Activated B cell treated with CpG ODN at 0.5 μM for 24 hours (primary cell): ENCODE measurements at regions not wholly inside any gene's neighbourhood (a gene's known extent, or its start where the extent isn't known, plus 50 kb on each side); places are given as distances from the start of the nearest gene placed in this dataset.

Experiments
- ATAC-seq: fragments of 200-7000 bp; cut with Tn5 transposase; one replicate; pipeline ENCODE4 v1.10.0; 2021; ENCODE audit warnings: low read depth, mild to moderate bottlenecking, moderate library complexity
- CTCF ChIA-PET: fragments of 350-600 bp; sonication (Branson Sonifier 250); formaldehyde crosslinking; loops from one replicate; lab custom pipeline; 2021; ENCODE audit warnings: antibody characterized with exemption; lab: Charles Lee
- POLR2A ChIA-PET: fragments of 350-600 bp; sonication (Branson Sonifier 250); formaldehyde crosslinking; loops from one replicate; lab custom pipeline; 2021; ENCODE audit warnings: antibody characterized with exemption; lab: Charles Lee
- DNase-seq: peaks from one replicate; pipeline ENCODE4 v3.0.0; 2022
- H3K27ac Mint-ChIP-seq: one replicate; pipeline ENCODE4 v1.8.0; 2020; ENCODE audit warnings: mixed read lengths
- H3K27me3 Mint-ChIP-seq: one replicate; pipeline ENCODE4 v1.8.0; 2021; ENCODE audit warnings: mixed read lengths
- H3K36me3 Mint-ChIP-seq: one replicate; pipeline ENCODE4 v1.8.0; 2021; ENCODE audit warnings: low read depth, mixed read lengths
- H3K4me1 Mint-ChIP-seq: one replicate; pipeline ENCODE4 v1.8.0; 2021; ENCODE audit warnings: mixed read lengths
- H3K4me3 Mint-ChIP-seq: one replicate; pipeline ENCODE4 v1.8.0; 2020; ENCODE audit warnings: mild to moderate bottlenecking, mixed read lengths
- H3K9me3 Mint-ChIP-seq: one replicate; pipeline ENCODE4 v1.8.0; 2020; ENCODE audit warnings: mixed read lengths
- intact Hi-C: fragments of 100-400 bp; cut with micrococcal nuclease; formaldehyde crosslinking; loops from one replicate; pipeline ENCODE4 v1.15.1; 2024
- TF ChIP-seq, protein P1 (sequence below): fragments of 200-600 bp; IDR thresholded peaks from one replicate; pipeline ENCODE4 v1.8.0; 2022; ENCODE audit warnings: antibody characterized with exemption, mild to moderate bottlenecking

DNA sequence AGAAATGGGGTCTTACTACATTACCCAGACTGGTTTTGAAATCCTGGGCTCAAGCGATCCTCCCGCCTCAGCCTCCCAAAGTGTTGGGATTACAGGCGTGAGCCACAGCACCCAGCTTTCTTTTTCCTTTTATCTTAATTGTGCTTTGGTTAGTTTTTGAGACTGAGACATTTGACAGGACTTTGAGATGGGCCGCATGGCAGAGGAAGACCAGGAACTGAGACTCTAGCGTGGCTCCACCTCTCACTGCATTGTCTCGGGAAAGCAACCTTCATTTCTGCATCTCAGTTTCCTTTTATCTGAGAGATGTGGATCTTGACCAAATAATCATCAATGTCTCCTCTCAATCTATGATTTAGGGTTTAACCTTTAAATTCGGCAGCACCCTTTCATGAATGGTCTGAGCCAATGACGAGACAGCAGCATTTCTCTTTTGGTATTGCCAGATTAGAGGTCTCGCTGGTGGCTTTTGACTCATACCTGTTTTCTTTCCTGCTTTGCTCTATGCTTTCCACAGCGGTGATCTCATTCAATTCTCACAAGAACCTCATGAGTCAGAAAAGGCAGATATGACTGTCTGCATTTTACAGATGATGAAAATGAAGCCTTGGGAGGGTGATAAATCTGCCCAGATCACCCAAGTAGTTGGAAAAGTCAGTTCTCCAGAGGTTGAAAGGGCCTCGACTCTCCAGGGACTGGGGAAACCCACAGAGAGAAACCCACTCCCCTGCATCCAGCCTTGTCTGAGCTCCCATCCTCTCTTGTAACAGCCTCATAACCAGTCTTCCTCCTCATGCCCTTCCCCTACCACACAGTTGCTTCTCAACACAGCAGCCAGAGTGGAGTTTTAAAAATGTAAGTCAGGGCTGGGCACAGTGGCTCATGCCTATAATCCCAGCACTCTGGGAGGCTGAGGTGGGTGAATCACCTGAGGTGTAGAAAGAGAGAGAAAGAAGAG lies 84.8 kb upstream of the FOXB1 start:
- ATAC-seq, result no peak
- no peaks in the 10 kb centered on the region for H3K4me1 Mint-ChIP-seq
- TF ChIP-seq, protein P1, sequence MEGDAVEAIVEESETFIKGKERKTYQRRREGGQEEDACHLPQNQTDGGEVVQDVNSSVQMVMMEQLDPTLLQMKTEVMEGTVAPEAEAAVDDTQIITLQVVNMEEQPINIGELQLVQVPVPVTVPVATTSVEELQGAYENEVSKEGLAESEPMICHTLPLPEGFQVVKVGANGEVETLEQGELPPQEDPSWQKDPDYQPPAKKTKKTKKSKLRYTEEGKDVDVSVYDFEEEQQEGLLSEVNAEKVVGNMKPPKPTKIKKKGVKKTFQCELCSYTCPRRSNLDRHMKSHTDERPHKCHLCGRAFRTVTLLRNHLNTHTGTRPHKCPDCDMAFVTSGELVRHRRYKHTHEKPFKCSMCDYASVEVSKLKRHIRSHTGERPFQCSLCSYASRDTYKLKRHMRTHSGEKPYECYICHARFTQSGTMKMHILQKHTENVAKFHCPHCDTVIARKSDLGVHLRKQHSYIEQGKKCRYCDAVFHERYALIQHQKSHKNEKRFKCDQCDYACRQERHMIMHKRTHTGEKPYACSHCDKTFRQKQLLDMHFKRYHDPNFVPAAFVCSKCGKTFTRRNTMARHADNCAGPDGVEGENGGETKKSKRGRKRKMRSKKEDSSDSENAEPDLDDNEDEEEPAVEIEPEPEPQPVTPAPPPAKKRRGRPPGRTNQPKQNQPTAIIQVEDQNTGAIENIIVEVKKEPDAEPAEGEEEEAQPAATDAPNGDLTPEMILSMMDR, result no peak
- intact Hi-C loops, result loop anchor here (5.0 kb wide), 2 partner anchors 408 to 603 kb away; no protein-coding TSS in a partner anchor
- ChIA-PET POLR2A (no interaction called here), CTCF (no interaction called here)
- DNase-seq, result no peak
- peaks cover 5% of the 10 kb centered on the region for H3K27me3 Mint-ChIP-seq
- no peak overlapping the region for H3K4me3 Mint-ChIP-seq
- no peaks in the 10 kb centered on the region for H3K9me3 Mint-ChIP-seq
- H3K27ac Mint-ChIP-seq, result no peak overlapping the region
- no peaks in the 10 kb centered on the region for H3K36me3 Mint-ChIP-seq

DNA sequence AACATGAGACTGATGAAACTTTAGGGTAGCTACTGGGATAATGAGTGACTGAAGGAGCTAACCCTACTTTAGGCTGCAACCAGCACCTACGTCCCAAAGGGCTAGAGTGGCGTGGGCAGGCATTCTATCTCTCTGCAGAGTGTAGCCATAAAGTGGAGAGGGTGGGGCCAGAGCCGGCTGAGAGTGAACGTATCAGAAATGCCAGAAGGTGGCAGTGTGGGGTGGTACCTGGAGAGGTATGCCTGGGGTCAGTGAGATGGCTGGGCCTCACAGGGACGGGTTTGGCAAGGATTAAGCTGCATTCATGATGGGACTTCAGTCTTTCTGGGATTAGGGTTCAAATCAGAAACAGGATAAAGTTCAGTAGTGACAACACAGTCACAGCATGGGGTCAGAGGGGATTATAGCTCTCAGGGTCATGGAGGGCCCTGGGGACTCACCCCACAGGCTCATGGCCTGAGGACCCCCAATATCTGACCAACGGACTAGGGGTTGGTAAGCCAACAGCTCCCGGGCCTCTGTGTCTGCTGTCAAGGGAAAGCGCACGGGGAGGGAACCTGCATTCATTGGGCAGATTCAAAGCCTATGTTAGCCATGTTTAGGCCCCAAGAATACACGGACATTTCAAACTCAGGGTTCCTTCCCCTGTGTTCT lies 86.5 kb upstream of the FOXB1 start:
- no peaks in the 10 kb centered on the region for H3K9me3 Mint-ChIP-seq
- ChIA-PET CTCF (interaction anchor here (0.6 to 1.4 kb wide), 4 partner anchors 210 to 603 kb away, joined by 3 to 5 read pairs (median 4); no protein-coding TSS in a partner anchor), POLR2A (interaction anchor here (0.6 kb wide), 1 partner anchor 210 kb away, joined by 3 read pairs; no protein-coding TSS in a partner anchor)
- TF ChIP-seq, protein P1, result no peak
- H3K36me3 Mint-ChIP-seq, result no peaks in the 10 kb centered on the region
- DNase-seq (peak; percentile 17), ATAC-seq (peak; percentile 62)
- intact Hi-C loops, result loop anchor here (1.0 to 5.0 kb wide), 4 partner anchors 226 to 605 kb away; no protein-coding TSS in a partner anchor
- no peak overlapping the region for H3K27ac Mint-ChIP-seq
- H3K27me3 Mint-ChIP-seq, result peaks cover 3% of the 10 kb centered on the region
- no peaks in the 10 kb centered on the region for H3K4me1 Mint-ChIP-seq
- no peak overlapping the region for H3K4me3 Mint-ChIP-seq

DNA sequence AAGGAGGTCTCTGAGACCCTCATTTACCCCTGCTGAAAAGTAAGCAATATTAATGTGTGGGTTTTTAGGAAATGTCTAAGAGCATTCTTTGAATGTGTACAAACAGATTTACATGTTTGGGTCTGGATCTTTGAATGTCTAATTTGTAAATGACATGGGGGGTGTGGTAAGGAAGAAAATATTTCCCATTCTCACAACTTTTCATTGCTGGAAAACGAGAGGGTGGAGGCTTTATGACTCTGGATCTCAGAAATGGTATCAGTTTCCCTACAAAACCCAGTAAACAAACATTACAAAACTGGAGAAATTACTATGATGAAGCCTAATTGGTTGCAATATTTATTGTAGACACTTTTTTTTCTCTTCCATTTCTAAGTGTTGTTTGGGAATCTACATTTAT lies 98.1 kb upstream of the FOXB1 start:
- Mint-ChIP-seq H3K27ac (no peak overlapping the region), H3K4me3 (no peak overlapping the region), H3K4me1 (no peaks in the 10 kb centered on the region), H3K27me3 (peaks cover 31% of the 10 kb centered on the region), H3K36me3 (no peaks in the 10 kb centered on the region), H3K9me3 (no peaks in the 10 kb centered on the region)
- TF ChIP-seq, protein P1, result no peak
- no peak for ATAC-seq
- ChIA-PET POLR2A (no interaction called here), CTCF (no interaction called here)
- DNase-seq, result no peak
- intact Hi-C loops, result no loop called here

DNA sequence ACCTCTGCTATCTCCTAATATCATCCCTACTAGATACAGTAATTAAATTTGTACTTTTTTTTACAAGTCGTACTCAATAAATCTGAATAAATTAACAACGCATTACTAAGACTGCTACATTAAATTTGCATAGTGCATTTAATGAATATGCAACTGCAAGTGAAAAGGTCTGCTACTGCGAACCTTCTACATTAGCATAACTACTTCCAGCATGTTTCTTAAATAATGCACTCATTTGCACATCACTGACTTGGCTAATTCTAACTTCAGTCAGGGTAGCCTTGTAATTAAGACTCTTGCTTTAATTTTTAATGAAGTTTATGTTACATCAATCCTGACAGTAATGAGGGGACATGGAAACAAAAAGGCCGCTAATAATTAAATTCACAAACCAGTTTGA lies 98.9 kb upstream of the FOXB1 start:
- Mint-ChIP-seq H3K9me3 (no peaks in the 10 kb centered on the region), H3K27ac (no peak overlapping the region), H3K4me3 (no peak overlapping the region), H3K27me3 (peaks cover 30% of the 10 kb centered on the region), H3K4me1 (no peaks in the 10 kb centered on the region), H3K36me3 (no peaks in the 10 kb centered on the region)
- no peak for ATAC-seq
- POLR2A ChIA-PET, result no interaction called here
- DNase-seq, result no peak
- CTCF ChIA-PET, result no interaction called here
- TF ChIP-seq, protein P1, result no peak
- intact Hi-C loops, result no loop called here
